ENCODE measurements at regions not wholly inside any gene's neighbourhood (a gene's known extent, or its start where the extent isn't known, plus 50 kb on each side); places are given as distances from the start of the nearest gene placed in this dataset.

DNA sequence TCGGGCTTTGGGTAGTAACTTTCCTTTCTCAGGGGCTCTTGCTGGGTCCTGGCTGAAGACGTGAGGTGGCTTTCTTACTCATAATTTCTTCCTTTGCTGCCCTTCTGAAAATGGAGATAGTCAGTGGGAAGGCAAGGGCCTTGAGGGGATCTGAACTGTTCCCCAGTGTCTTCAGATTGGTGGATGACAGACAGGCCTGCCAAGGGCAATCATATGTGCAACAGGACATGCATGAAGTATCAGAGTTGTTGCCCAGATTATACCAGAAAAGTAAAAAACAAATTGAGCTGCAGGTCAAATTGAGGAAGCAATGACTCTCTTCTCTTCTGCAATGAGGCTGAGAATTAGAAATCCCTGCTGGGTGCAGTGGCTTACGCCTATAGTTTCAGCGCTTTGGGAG lies 71.6 kb upstream of the PAX1 start:
- no peaks in the 10 kb centered on the region for H3K9me2 ChIP-seq (replicated peaks; ENCODE audit: low read depth, low read length)
- no peak overlapping the region for H3K9ac ChIP-seq (ENCODE audit: low read depth, low read length, poor library complexity, severe bottlenecking)
- no peaks in the 10 kb centered on the region for H3K36me3 ChIP-seq (ENCODE audit: insufficient read depth, low read length)
- no peak overlapping the region for H2AFZ ChIP-seq (ENCODE audit: low read length)
- TF ChIP-seq EZH2phosphoT487 (IDR thresholded peaks at IDR 0.05; ENCODE audit: borderline replicate concordance) = no peak
- TF ChIP-seq, protein P1, sequence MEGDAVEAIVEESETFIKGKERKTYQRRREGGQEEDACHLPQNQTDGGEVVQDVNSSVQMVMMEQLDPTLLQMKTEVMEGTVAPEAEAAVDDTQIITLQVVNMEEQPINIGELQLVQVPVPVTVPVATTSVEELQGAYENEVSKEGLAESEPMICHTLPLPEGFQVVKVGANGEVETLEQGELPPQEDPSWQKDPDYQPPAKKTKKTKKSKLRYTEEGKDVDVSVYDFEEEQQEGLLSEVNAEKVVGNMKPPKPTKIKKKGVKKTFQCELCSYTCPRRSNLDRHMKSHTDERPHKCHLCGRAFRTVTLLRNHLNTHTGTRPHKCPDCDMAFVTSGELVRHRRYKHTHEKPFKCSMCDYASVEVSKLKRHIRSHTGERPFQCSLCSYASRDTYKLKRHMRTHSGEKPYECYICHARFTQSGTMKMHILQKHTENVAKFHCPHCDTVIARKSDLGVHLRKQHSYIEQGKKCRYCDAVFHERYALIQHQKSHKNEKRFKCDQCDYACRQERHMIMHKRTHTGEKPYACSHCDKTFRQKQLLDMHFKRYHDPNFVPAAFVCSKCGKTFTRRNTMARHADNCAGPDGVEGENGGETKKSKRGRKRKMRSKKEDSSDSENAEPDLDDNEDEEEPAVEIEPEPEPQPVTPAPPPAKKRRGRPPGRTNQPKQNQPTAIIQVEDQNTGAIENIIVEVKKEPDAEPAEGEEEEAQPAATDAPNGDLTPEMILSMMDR (conservative IDR thresholded peaks at IDR 0.05; ENCODE audit: low read length) = no peak
- no peaks in the 10 kb centered on the region for H4K20me1 ChIP-seq (ENCODE audit: insufficient read depth, low read length, poor library complexity, severe bottlenecking)
- H3F3A ChIP-seq (ENCODE audit: low read depth) = no peaks in the 10 kb centered on the region
- H3K9me3 ChIP-seq (ENCODE audit: insufficient read depth, low read depth, low read length) = no peaks in the 10 kb centered on the region
- no peaks in the 10 kb centered on the region for H3K27me3 ChIP-seq (ENCODE audit: insufficient read depth, low read length, poor library complexity, severe bottlenecking)
- H3K79me2 ChIP-seq (ENCODE audit: insufficient read depth, low read length) = no peaks in the 10 kb centered on the region
- H3K4me2 ChIP-seq (ENCODE audit: low read depth, low read length, poor library complexity, severe bottlenecking) = no peak overlapping the region
- no peak overlapping the region for H3K4me3 ChIP-seq (ENCODE audit: low read length, poor library complexity, severe bottlenecking)
- H3K4me1 ChIP-seq (ENCODE audit: insufficient read depth, low read length, poor library complexity, severe bottlenecking) = peaks cover 33% of the 10 kb centered on the region

DNA sequence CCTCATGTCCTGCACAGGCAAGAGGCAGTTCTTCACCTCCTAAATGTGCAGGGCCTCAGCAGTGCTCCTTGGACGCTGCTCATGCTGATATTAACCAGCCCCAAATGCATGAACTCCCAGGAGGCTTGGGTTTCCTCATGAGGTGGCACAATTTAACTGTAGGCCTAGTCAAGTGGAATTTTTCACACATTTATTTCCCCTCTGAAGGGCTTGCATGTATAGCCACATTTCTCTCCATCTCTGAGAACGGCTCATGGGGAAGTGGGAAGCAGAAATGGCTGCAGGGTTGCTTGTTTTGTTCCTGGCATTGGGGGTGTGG lies 72.8 kb upstream of the PAX1 start:
- H3K36me3 ChIP-seq (ENCODE audit: insufficient read depth, low read length) = no peaks in the 10 kb centered on the region
- no peaks in the 10 kb centered on the region for H3K9me3 ChIP-seq (ENCODE audit: insufficient read depth, low read depth, low read length)
- H3F3A ChIP-seq (ENCODE audit: low read depth) = no peaks in the 10 kb centered on the region
- TF ChIP-seq EZH2phosphoT487 (IDR thresholded peaks at IDR 0.05; ENCODE audit: borderline replicate concordance) = no peak
- TF ChIP-seq, protein P1 (conservative IDR thresholded peaks at IDR 0.05; ENCODE audit: low read length) = no peak
- no peaks in the 10 kb centered on the region for H3K27me3 ChIP-seq (ENCODE audit: insufficient read depth, low read length, poor library complexity, severe bottlenecking)
- peak overlapping the region; percentile 32 for H3K4me2 ChIP-seq (ENCODE audit: low read depth, low read length, poor library complexity, severe bottlenecking)
- no peaks in the 10 kb centered on the region for H4K20me1 ChIP-seq (ENCODE audit: insufficient read depth, low read length, poor library complexity, severe bottlenecking)
- no peak overlapping the region for H3K4me3 ChIP-seq (ENCODE audit: low read length, poor library complexity, severe bottlenecking)
- H2AFZ ChIP-seq (ENCODE audit: low read length) = peak overlapping the region; percentile 48; the same call in 1 of the 2 replicates
- H3K9ac ChIP-seq (ENCODE audit: low read depth, low read length, poor library complexity, severe bottlenecking) = peak overlapping the region; percentile 31
- H3K4me1 ChIP-seq (ENCODE audit: insufficient read depth, low read length, poor library complexity, severe bottlenecking) = peaks cover 44% of the 10 kb centered on the region
- no peaks in the 10 kb centered on the region for H3K9me2 ChIP-seq (replicated peaks; ENCODE audit: low read depth, low read length)
- H3K79me2 ChIP-seq (ENCODE audit: insufficient read depth, low read length) = no peaks in the 10 kb centered on the region

DNA sequence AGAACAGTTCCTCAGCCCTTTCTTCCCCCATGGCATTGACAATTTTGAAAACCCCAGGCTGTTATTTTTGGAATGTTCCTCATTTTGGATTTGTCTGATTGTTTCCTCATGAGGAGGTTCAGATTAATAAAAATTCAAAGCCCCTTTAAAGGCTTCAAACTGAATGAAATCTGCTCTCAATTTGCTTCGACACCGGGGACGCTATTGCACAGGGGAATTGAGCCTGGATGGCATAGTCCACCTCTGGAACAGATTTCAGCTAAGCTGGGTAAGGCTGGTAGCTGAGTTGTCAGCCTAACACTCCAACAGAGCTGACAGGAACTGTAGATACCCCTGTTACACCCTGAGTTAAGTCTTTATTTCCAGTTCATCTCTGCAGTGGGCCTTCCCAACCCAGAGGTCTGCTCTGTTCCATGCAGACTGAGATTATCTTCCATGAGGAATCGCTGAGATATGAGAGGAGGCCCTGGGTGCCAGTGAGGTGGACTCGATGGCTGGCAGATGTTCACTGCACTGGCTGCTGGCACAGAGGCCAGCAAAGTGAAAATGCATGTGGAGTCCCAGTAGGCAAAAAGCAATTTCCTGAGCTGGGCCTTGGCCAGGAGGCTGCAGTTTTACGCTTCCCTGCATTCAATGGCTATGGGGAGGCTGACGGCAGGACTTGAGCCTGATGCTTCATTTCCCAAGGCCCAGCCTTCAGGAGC lies 73.3 kb upstream of the PAX1 start:
- peak overlapping the region; percentile 32 for H3K4me2 ChIP-seq (ENCODE audit: low read depth, low read length, poor library complexity, severe bottlenecking)
- H3K4me3 ChIP-seq (ENCODE audit: low read length, poor library complexity, severe bottlenecking) = no peak overlapping the region
- H3K4me1 ChIP-seq (ENCODE audit: insufficient read depth, low read length, poor library complexity, severe bottlenecking) = peaks cover 48% of the 10 kb centered on the region
- H3K9ac ChIP-seq (ENCODE audit: low read depth, low read length, poor library complexity, severe bottlenecking) = peak overlapping the region; percentile 31
- H3K79me2 ChIP-seq (ENCODE audit: insufficient read depth, low read length) = no peaks in the 10 kb centered on the region
- no peaks in the 10 kb centered on the region for H3K36me3 ChIP-seq (ENCODE audit: insufficient read depth, low read length)
- no peaks in the 10 kb centered on the region for H3K9me2 ChIP-seq (replicated peaks; ENCODE audit: low read depth, low read length)
- peak overlapping the region; percentile 48 for H2AFZ ChIP-seq (ENCODE audit: low read length)
- no peaks in the 10 kb centered on the region for H3K27me3 ChIP-seq (ENCODE audit: insufficient read depth, low read length, poor library complexity, severe bottlenecking)
- H3K9me3 ChIP-seq (ENCODE audit: insufficient read depth, low read depth, low read length) = no peaks in the 10 kb centered on the region
- TF ChIP-seq, protein P1 (conservative IDR thresholded peaks at IDR 0.05; ENCODE audit: low read length) = peak; percentile 36
- TF ChIP-seq EZH2phosphoT487 (IDR thresholded peaks at IDR 0.05; ENCODE audit: borderline replicate concordance) = no peak
- no peaks in the 10 kb centered on the region for H4K20me1 ChIP-seq (ENCODE audit: insufficient read depth, low read length, poor library complexity, severe bottlenecking)
- H3F3A ChIP-seq (ENCODE audit: low read depth) = no peaks in the 10 kb centered on the region
